Panc1 (cell line): ENCODE measurements at regions not wholly inside any gene's neighbourhood (a gene's known extent, or its start where the extent isn't known, plus 50 kb on each side); places are given as distances from the start of the nearest gene placed in this dataset.

Experiments used
- ATAC-seq: fragments of 200-7000 bp; cut with Tn5 transposase; 2 replicates; pipeline ENCODE4 v1.9.1; 2020; ENCODE audit warnings: mild to moderate bottlenecking, moderate library complexity
- BruUV-seq: library from RNA; stranded (reverse); fragments of 400-500 nt; replicated peaks from 2 replicates; lab custom pipeline; 2021; lab: Mats Ljungman, UMichigan
- CTCF ChIA-PET: fragments of 300-600 bp; sonication (Branson Sonifier 250); formaldehyde crosslinking; loops from one replicate; lab custom pipeline; 2022; ENCODE audit warnings: antibody characterized with exemption; lab: Charles Lee
- POLR2A ChIA-PET: fragments of 300-600 bp; sonication (Branson Sonifier 250); formaldehyde crosslinking; loops from one replicate; lab custom pipeline; 2022; ENCODE audit warnings: antibody characterized with exemption; lab: Charles Lee
- DNase-seq: peaks from one replicate; pipeline ENCODE4 v3.0.0-alpha.2; 2010; ENCODE audit warnings: low read depth, low spot score
- H3K27ac ChIP-seq: 2 replicates; pipeline ENCODE4 v1.5.1; 2011; ENCODE audit warnings: mild to moderate bottlenecking, low read length, inconsistent platforms
- H3K27me3 ChIP-seq: fragments of 200-500 bp; sonication (Bioruptor generic); 2 replicates; pipeline ENCODE4 v1.6.0; 2014; ENCODE audit warnings: low read length, inconsistent platforms; ENCODE audit not compliant: control insufficient read depth, insufficient read depth
- H3K36me3 ChIP-seq: fragments of 200-500 bp; sonication (Bioruptor generic); 2 replicates; pipeline ENCODE4 v1.5.1; 2014; ENCODE audit warnings: inconsistent platforms, mild to moderate bottlenecking, low read length, moderate library complexity; ENCODE audit not compliant: control insufficient read depth, insufficient read depth
- H3K4me1 ChIP-seq: 2 replicates; pipeline ENCODE4 v1.5.1; 2011; ENCODE audit warnings: inconsistent platforms, mild to moderate bottlenecking, low read length, moderate library complexity; ENCODE audit not compliant: control insufficient read depth, insufficient read depth
- H3K4me3 ChIP-seq, 2 experiments: 2 replicates each; pipeline ENCODE4 v1.5.1; 2011 to 2012; ENCODE audit warnings: low read depth in 2 of 2, low read length in 2 of 2, mild to moderate bottlenecking in 2 of 2, inconsistent platforms in 1 of 2, moderate library complexity in 1 of 2
- H3K9me3 ChIP-seq: fragments of 200-500 bp; sonication (Bioruptor generic); 2 replicates; pipeline ENCODE4 v1.5.1; 2014; ENCODE audit warnings: low read depth, mild to moderate bottlenecking, inconsistent platforms, low read length, moderate library complexity; ENCODE audit not compliant: control insufficient read depth, insufficient read depth
- CTCF ChIP-seq: fragments of 450-650 bp; IDR thresholded peaks from 2 replicates; pipeline ENCODE4 v1.5.1; 2017; ENCODE audit warnings: mild to moderate bottlenecking
- POLR2AphosphoS5 ChIP-seq: IDR thresholded peaks from 2 replicates; pipeline ENCODE4 v1.6.1; 2012; ENCODE audit warnings: mild to moderate bottlenecking, low read depth, low read length, moderate library complexity
- REST ChIP-seq, 2 experiments: IDR thresholded peaks; 2 replicates each; pipeline ENCODE4 v1.6.1; 2011 to 2012; ENCODE audit warnings: low read depth in 2 of 2, control low read depth in 1 of 2, low read length in 1 of 2, mild to moderate bottlenecking in 1 of 2, moderate library complexity in 1 of 2; ENCODE audit not compliant: insufficient read depth in 1 of 2
- SIN3A ChIP-seq: IDR thresholded peaks from 2 replicates; pipeline ENCODE4 v1.6.1; 2012; ENCODE audit warnings: low read depth, mild to moderate bottlenecking, low read length, moderate library complexity, borderline replicate concordance; ENCODE audit not compliant: insufficient read depth
- TCF7L2 ChIP-seq: IDR thresholded peaks from 2 replicates; pipeline ENCODE4 v1.6.1; 2011; ENCODE audit warnings: mild to moderate bottlenecking, low read depth, low read length, inconsistent platforms
- in situ Hi-C: cut with HindIII; loops from 2 replicates; pipeline ENCODE4 v1.10.0; 2016; ENCODE audit warnings: low sequenced_read_pairs, low pct_unique_long_range_greater_than_20kb
- intact Hi-C: fragments of 100-400 bp; cut with micrococcal nuclease; formaldehyde crosslinking; loops from one replicate; pipeline ENCODE4 v1.10.0; 2022; ENCODE audit not compliant: unreplicated experiment

- Histone ChIP-seq H3K36me3 (no peaks in the 10 kb centered on the region), H3K4me1 (no peaks in the 10 kb centered on the region), H3K4me3 (no peak overlapping the region), H3K9me3 (no peaks in the 10 kb centered on the region), H3K27ac (no peak overlapping the region), H3K27me3 (no peaks in the 10 kb centered on the region)
- in situ Hi-C loops: no loop called here
- no TSS peak for BruUV-seq
- TF ChIP-seq TCF7L2: no peak
- TF ChIP-seq CTCF: no peak
- TF ChIP-seq POLR2AphosphoS5: no peak
- no peak for TF ChIP-seq SIN3A
- TF ChIP-seq REST (IDR thresholded peaks at IDR 0.05; ENCODE audit: insufficient read depth in 1 of 2, low read depth in 2 of 2, low read length in 1 of 2): no peak
- POLR2A ChIA-PET: no interaction called here
- ATAC-seq: no peak
- intact Hi-C loops: no loop called here
- CTCF ChIA-PET: no interaction called here
- no peak for DNase-seq
Measured at GRCh38 chrX:125762954-125763353, 403.1 kb downstream of the DCAF12L2 start.

- POLR2A ChIA-PET: no interaction called here
- CTCF ChIA-PET: no interaction called here
- Histone ChIP-seq H3K4me1 (no peaks in the 10 kb centered on the region), H3K27me3 (no peaks in the 10 kb centered on the region), H3K4me3 (no peak overlapping the region), H3K27ac (no peak overlapping the region), H3K36me3 (no peaks in the 10 kb centered on the region), H3K9me3 (no peaks in the 10 kb centered on the region)
- no TSS peak for BruUV-seq
- in situ Hi-C loops: no loop called here
- no peak for TF ChIP-seq REST (IDR thresholded peaks at IDR 0.05; ENCODE audit: insufficient read depth in 1 of 2, low read depth in 2 of 2, low read length in 1 of 2)
- intact Hi-C loops: no loop called here
- ATAC-seq (no peak), DNase-seq (no peak)
Measured at GRCh38 chrX:125765347-125765746, 400.7 kb downstream of the DCAF12L2 start.
